ENCODE measurements at regions not wholly inside any gene's neighbourhood (a gene's known extent, or its start where the extent isn't known, plus 50 kb on each side); places are given as distances from the start of the nearest gene placed in this dataset.
A peak's percentile ranks its signal among the peaks of the same experiment; 100 is the strongest.

- H3K4me3 ChIP-seq (replicated peaks in 1 of 4; ENCODE audit: control extremely low read depth in 1 of 4, insufficient read depth in 1 of 4, low read depth in 3 of 4, low read length in 4 of 4) = no peak overlapping the region
- no peak overlapping the region for H3K9ac ChIP-seq (ENCODE audit: insufficient read depth, low read length)
- TF ChIP-seq EZH2 (IDR thresholded peaks at IDR 0.05; ENCODE audit: low read length, missing control alignments) (no peak), CTCF (conservative IDR thresholded peaks at IDR 0.05 in 1 of 2, IDR thresholded peaks at IDR 0.05 in 1 of 2; ENCODE audit: low read depth in 1 of 2, low read length in 2 of 2) (no peak)
- H3K27ac ChIP-seq (ENCODE audit: insufficient read depth, low read length) = no peak overlapping the region
- no peaks in the 10 kb centered on the region for H3K9me3 ChIP-seq (ENCODE audit: control insufficient read depth, insufficient read depth, low read depth, low read length)
- H3K36me3 ChIP-seq (ENCODE audit: control insufficient read depth, insufficient read depth, low read length) = no peaks in the 10 kb centered on the region
- DNase-seq (ENCODE audit: low read depth in 2 of 2) = peak; percentile 35 to 55
- H3K27me3 ChIP-seq (ENCODE audit: control insufficient read depth, insufficient read depth, low read length) = no peaks in the 10 kb centered on the region
- no peak overlapping the region for H2AFZ ChIP-seq (ENCODE audit: low read length)
- H3K4me1 ChIP-seq (ENCODE audit: control insufficient read depth, extremely low read depth, insufficient read depth, low read length) = no peaks in the 10 kb centered on the region
- no peaks in the 10 kb centered on the region for H4K20me1 ChIP-seq (ENCODE audit: control insufficient read depth, extremely low read depth, insufficient read depth, low read length)
- no peaks in the 10 kb centered on the region for H3K79me2 ChIP-seq (ENCODE audit: control insufficient read depth, insufficient read depth, low read length)
- no peak overlapping the region for H3K4me2 ChIP-seq (ENCODE audit: extremely low read depth, insufficient read depth, low read length)
These were observed 120.4 kb downstream of the LIPG start for GRCh38 chr18:49682173-49682802.

DNA sequence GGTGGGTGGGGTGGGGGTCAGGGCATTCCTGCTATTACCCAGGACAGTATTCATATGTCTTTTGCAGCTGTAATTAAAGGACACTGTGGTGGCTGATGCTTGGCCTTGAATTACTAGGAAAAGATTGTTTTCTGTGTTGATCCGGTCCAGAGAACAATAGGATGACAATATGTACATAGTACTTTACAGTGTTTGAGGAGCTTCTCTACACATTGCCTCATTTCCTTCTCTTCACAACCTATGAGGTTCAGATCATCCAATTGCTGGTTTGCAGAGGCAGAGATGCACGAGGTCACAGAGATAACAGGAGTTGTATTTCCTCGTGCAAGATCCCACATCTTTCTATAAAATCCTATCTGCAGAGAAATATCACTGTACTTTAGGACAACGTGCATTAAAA lies 119.5 kb downstream of the LIPG start:
- H3K79me2 ChIP-seq (ENCODE audit: control insufficient read depth, insufficient read depth, low read length) = no peaks in the 10 kb centered on the region
- no peaks in the 10 kb centered on the region for H3K9me3 ChIP-seq (ENCODE audit: control insufficient read depth, insufficient read depth, low read depth, low read length)
- H3K36me3 ChIP-seq (ENCODE audit: control insufficient read depth, insufficient read depth, low read length) = no peaks in the 10 kb centered on the region
- H4K20me1 ChIP-seq (ENCODE audit: control insufficient read depth, extremely low read depth, insufficient read depth, low read length) = no peaks in the 10 kb centered on the region
- no peak for DNase-seq (ENCODE audit: low read depth in 2 of 2)
- H3K27me3 ChIP-seq (ENCODE audit: control insufficient read depth, insufficient read depth, low read length) = no peaks in the 10 kb centered on the region
- H3K9ac ChIP-seq (ENCODE audit: insufficient read depth, low read length) = no peak overlapping the region
- H3K4me1 ChIP-seq (ENCODE audit: control insufficient read depth, extremely low read depth, insufficient read depth, low read length) = no peaks in the 10 kb centered on the region
- no peak overlapping the region for H2AFZ ChIP-seq (ENCODE audit: low read length)
- H3K27ac ChIP-seq (ENCODE audit: insufficient read depth, low read length) = no peak overlapping the region
- no peak overlapping the region for H3K4me2 ChIP-seq (ENCODE audit: extremely low read depth, insufficient read depth, low read length)
- no peak for TF ChIP-seq EZH2 (IDR thresholded peaks at IDR 0.05; ENCODE audit: low read length, missing control alignments)
- TF ChIP-seq CTCF (conservative IDR thresholded peaks at IDR 0.05 in 1 of 2, IDR thresholded peaks at IDR 0.05 in 1 of 2; ENCODE audit: low read depth in 1 of 2, low read length in 2 of 2) = no peak
- H3K4me3 ChIP-seq (replicated peaks in 1 of 4; ENCODE audit: control extremely low read depth in 1 of 4, insufficient read depth in 1 of 4, low read depth in 3 of 4, low read length in 4 of 4) = no peak overlapping the region

DNA sequence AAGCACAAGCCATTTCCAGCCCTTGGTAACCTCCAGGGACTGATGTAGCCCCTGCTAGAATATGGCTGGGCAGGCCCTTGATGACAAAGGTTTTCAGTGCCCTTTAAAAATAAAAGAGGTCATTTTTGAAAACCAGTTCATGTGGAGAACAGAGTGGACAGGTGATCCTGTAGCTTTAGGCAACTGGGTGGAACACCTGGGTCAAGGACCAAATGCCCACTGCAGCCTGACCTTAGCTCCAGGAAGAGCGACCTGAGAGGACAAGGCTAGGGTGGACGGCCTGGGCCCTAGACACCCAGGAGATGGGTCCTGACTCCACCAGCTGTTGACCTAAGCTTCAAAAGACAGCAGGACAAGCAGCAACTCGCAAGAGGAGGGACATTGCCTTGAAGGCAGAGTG lies 116.6 kb downstream of the LIPG start:
- no peak for DNase-seq (ENCODE audit: low read depth in 2 of 2)
- H3K79me2 ChIP-seq (ENCODE audit: control insufficient read depth, insufficient read depth, low read length) = no peaks in the 10 kb centered on the region
- H3K27me3 ChIP-seq (ENCODE audit: control insufficient read depth, insufficient read depth, low read length) = no peaks in the 10 kb centered on the region
- no peaks in the 10 kb centered on the region for H4K20me1 ChIP-seq (ENCODE audit: control insufficient read depth, extremely low read depth, insufficient read depth, low read length)
- no peak overlapping the region for H3K4me3 ChIP-seq (replicated peaks in 1 of 4; ENCODE audit: control extremely low read depth in 1 of 4, insufficient read depth in 1 of 4, low read depth in 3 of 4, low read length in 4 of 4)
- H3K4me2 ChIP-seq (ENCODE audit: extremely low read depth, insufficient read depth, low read length) = no peak overlapping the region
- no peak overlapping the region for H2AFZ ChIP-seq (ENCODE audit: low read length)
- H3K36me3 ChIP-seq (ENCODE audit: control insufficient read depth, insufficient read depth, low read length) = no peaks in the 10 kb centered on the region
- no peaks in the 10 kb centered on the region for H3K9me3 ChIP-seq (ENCODE audit: control insufficient read depth, insufficient read depth, low read depth, low read length)
- H3K27ac ChIP-seq (ENCODE audit: insufficient read depth, low read length) = no peak overlapping the region
- TF ChIP-seq CTCF (conservative IDR thresholded peaks at IDR 0.05 in 1 of 2, IDR thresholded peaks at IDR 0.05 in 1 of 2; ENCODE audit: low read depth in 1 of 2, low read length in 2 of 2) (no peak), EZH2 (IDR thresholded peaks at IDR 0.05; ENCODE audit: low read length, missing control alignments) (no peak)
- no peaks in the 10 kb centered on the region for H3K4me1 ChIP-seq (ENCODE audit: control insufficient read depth, extremely low read depth, insufficient read depth, low read length)
- H3K9ac ChIP-seq (ENCODE audit: insufficient read depth, low read length) = no peak overlapping the region
